ENCODE measurements at regions not wholly inside any gene's neighbourhood (a gene's known extent, or its start where the extent isn't known, plus 50 kb on each side); places are given as distances from the start of the nearest gene placed in this dataset.

DNA sequence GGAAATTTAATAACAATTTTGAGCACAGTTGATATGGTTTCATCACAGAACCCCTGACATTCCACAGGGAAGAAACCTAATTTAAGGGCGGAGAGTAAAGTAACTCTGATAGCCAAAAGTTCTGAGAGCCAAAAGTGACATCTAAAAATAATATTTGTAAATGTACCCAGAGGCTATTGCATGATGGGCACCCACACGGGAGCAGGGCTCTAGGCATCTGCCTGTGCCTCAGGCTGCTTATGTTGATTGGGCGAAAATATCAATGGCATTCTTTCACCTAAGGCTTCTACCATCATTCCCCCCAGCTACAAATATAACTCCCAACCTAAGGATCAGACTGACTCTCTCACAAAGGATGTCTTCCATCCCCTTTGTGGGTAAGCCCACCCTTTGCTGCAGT is 54.1 kb upstream of the PTPRM start (continued):
- no peak for TF ChIP-seq AFF4 (CRISPR knock-in tag; IDR thresholded peaks at IDR 0.05; ENCODE audit: borderline replicate concordance)
- TF ChIP-seq ZNF219 (CRISPR knock-in tag; IDR thresholded peaks at IDR 0.05; ENCODE audit: borderline replicate concordance) = no peak
- no peak for TF ChIP-seq HMGA2 (CRISPR knock-in tag; IDR thresholded peaks at IDR 0.05)
- no peak for TF ChIP-seq E2F4 (CRISPR knock-in tag; IDR thresholded peaks at IDR 0.05; ENCODE audit: borderline replicate concordance, low read depth)
- no peak for TF ChIP-seq MYBL2 (CRISPR knock-in tag; IDR thresholded peaks at IDR 0.05)
- TF ChIP-seq, protein P1, sequence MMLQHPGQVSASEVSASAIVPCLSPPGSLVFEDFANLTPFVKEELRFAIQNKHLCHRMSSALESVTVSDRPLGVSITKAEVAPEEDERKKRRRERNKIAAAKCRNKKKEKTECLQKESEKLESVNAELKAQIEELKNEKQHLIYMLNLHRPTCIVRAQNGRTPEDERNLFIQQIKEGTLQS (CRISPR knock-in tag; conservative IDR thresholded peaks at IDR 0.05) = no peak
- no peak for TF ChIP-seq ATF1 (CRISPR knock-in tag; IDR thresholded peaks at IDR 0.05)
- no peak for TF ChIP-seq ZBTB43 (CRISPR knock-in tag; IDR thresholded peaks at IDR 0.05)
- no peak for TF ChIP-seq USF1 (CRISPR knock-in tag; IDR thresholded peaks at IDR 0.05)

GRCh38 chr18:7514796-7515440 is 52.2 kb upstream of the PTPRM start:
- DNase-seq (ENCODE audit: low spot score) (no peak), ATAC-seq (peak; percentile 50)
- POLR2A ChIA-PET = no interaction called here
- Mint-ChIP-seq H3K27me3 (ENCODE audit: low read depth) (no peaks in the 10 kb centered on the region; the same call in 1 of the 2 replicates), H3K4me1 (peaks cover 34% of the 10 kb centered on the region), H3K9me3 (no peaks in the 10 kb centered on the region), H3K36me3 (no peaks in the 10 kb centered on the region), H3K4me3 (no peak overlapping the region), H3K27ac (no peak overlapping the region)
- CTCF ChIA-PET = interaction anchor here (0.6 kb wide), 1 partner anchor 855 kb away, joined by 5 read pairs; no protein-coding TSS in a partner anchor
- TF ChIP-seq HMGA2 (CRISPR knock-in tag; IDR thresholded peaks at IDR 0.05) (no peak), ZNF396 (CRISPR knock-in tag; IDR thresholded peaks at IDR 0.05; ENCODE audit: borderline replicate concordance) (no peak), ZNF281 (CRISPR knock-in tag; IDR thresholded peaks at IDR 0.05) (no peak), ZNF219 (CRISPR knock-in tag; IDR thresholded peaks at IDR 0.05; ENCODE audit: borderline replicate concordance) (no peak), ETV6 (CRISPR knock-in tag; IDR thresholded peaks at IDR 0.05) (no peak), KAT7 (CRISPR knock-in tag; IDR thresholded peaks at IDR 0.05; ENCODE audit: borderline replicate concordance) (no peak), CREM (CRISPR knock-in tag; IDR thresholded peaks at IDR 0.05) (no peak), ZNF138 (CRISPR knock-in tag; conservative IDR thresholded peaks at IDR 0.05) (no peak), AR (CRISPR knock-in tag; IDR thresholded peaks at IDR 0.05) (no peak), MLX (CRISPR knock-in tag; IDR thresholded peaks at IDR 0.05) (no peak)
- TF ChIP-seq, protein P2, sequence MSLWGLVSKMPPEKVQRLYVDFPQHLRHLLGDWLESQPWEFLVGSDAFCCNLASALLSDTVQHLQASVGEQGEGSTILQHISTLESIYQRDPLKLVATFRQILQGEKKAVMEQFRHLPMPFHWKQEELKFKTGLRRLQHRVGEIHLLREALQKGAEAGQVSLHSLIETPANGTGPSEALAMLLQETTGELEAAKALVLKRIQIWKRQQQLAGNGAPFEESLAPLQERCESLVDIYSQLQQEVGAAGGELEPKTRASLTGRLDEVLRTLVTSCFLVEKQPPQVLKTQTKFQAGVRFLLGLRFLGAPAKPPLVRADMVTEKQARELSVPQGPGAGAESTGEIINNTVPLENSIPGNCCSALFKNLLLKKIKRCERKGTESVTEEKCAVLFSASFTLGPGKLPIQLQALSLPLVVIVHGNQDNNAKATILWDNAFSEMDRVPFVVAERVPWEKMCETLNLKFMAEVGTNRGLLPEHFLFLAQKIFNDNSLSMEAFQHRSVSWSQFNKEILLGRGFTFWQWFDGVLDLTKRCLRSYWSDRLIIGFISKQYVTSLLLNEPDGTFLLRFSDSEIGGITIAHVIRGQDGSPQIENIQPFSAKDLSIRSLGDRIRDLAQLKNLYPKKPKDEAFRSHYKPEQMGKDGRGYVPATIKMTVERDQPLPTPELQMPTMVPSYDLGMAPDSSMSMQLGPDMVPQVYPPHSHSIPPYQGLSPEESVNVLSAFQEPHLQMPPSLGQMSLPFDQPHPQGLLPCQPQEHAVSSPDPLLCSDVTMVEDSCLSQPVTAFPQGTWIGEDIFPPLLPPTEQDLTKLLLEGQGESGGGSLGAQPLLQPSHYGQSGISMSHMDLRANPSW (CRISPR knock-in tag; conservative IDR thresholded peaks at IDR 0.05; ENCODE audit: low read depth) = no peak
